SH-SY5Y (cell line): ENCODE measurements at regions not wholly inside any gene's neighbourhood (a gene's known extent, or its start where the extent isn't known, plus 50 kb on each side); places are given as distances from the start of the nearest gene placed in this dataset.

Experiments
- GATA2 ChIP-seq: IDR thresholded peaks from 2 replicates; pipeline ENCODE4 v1.6.1; 2011; ENCODE audit warnings: mild to moderate bottlenecking, low read depth, low read length
- GATA3 ChIP-seq: IDR thresholded peaks from 2 replicates; pipeline ENCODE4 v1.6.1; 2011; ENCODE audit warnings: low read depth, mild to moderate bottlenecking, low read length, moderate library complexity

GRCh38 chr10:59102394-59102793, 74.0 kb upstream of the PHYHIPL start:
- no peak for TF ChIP-seq GATA3
- no peak for TF ChIP-seq GATA2
